ENCODE measurements at regions not wholly inside any gene's neighbourhood (a gene's known extent, or its start where the extent isn't known, plus 50 kb on each side); places are given as distances from the start of the nearest gene placed in this dataset.

DNA sequence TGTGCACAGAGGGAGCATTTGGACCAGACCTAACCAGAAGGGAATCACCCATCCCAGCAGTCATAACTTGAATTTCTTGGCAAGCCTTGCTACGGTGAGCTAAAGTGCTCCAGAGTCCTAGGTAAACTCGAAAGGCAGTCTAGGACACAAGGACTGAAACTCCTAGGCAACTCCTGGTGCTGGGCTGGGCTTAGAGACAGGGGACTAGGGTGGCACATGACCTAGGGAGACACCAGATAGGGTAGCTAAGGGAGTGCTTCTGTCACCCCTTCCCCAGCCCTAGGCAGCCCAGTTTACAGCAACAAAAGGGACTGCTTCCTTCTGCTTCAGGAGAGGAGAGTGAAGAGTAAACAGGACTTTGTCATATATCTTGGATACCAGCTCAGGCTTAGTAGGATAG lies 256.4 kb upstream of the ARHGEF26 start:
- Histone ChIP-seq H3K9me3 (replicated peaks; ENCODE audit: control insufficient read depth, insufficient read depth, low read length) (no peaks in the 10 kb centered on the region), H3K9ac (ENCODE audit: control insufficient read depth, insufficient read depth, low read length) (no peak overlapping the region), H3K4me1 (ENCODE audit: control insufficient read depth, insufficient read depth, low read length) (no peaks in the 10 kb centered on the region), H3K27me3 (replicated peaks in 1 of 2; ENCODE audit: control insufficient read depth in 2 of 2, insufficient read depth in 2 of 2, low read length in 1 of 2) (no peaks in the 10 kb centered on the region), H3K79me2 (ENCODE audit: control insufficient read depth, insufficient read depth, low read length) (no peaks in the 10 kb centered on the region), H4K20me1 (ENCODE audit: control insufficient read depth, insufficient read depth) (no peaks in the 10 kb centered on the region), H2AFZ (ENCODE audit: control insufficient read depth, low read depth, low read length) (no peak overlapping the region), H3K27ac (ENCODE audit: control insufficient read depth, insufficient read depth) (no peak overlapping the region), H3K4me2 (ENCODE audit: control insufficient read depth, insufficient read depth) (no peak overlapping the region), H3K4me3 (no peak overlapping the region), H3K36me3 (ENCODE audit: control insufficient read depth in 2 of 2, insufficient read depth in 2 of 2, low read length in 1 of 2) (no peaks in the 10 kb centered on the region)
- no peak; the same call in 2 of the 3 replicates for ATAC-seq
- SMC1A ChIA-PET (ENCODE audit: uncharacterized antibody, unreplicated experiment): interaction anchor here (1.0 kb wide), 1 partner anchor 59 kb away, joined by 3 read pairs; no protein-coding TSS in a partner anchor
- TF ChIP-seq NR2C1 (IDR thresholded peaks at IDR 0.05) (no peak), SREBF2 (IDR thresholded peaks at IDR 0.05; ENCODE audit: low read length) (no peak), SIX5 (IDR thresholded peaks at IDR 0.05; ENCODE audit: low read depth, low read length, severe bottlenecking) (no peak), RUNX3 (IDR thresholded peaks at IDR 0.05; ENCODE audit: low read length) (no peak), YY1 (IDR thresholded peaks at IDR 0.05; ENCODE audit: low read depth, low read length) (no peak), ETV6 (conservative IDR thresholded peaks at IDR 0.05 in 1 of 2, IDR thresholded peaks at IDR 0.05 in 1 of 2; ENCODE audit: borderline replicate concordance in 1 of 2, low read depth in 1 of 2) (no peak), PAX5 (IDR thresholded peaks at IDR 0.05; ENCODE audit: borderline replicate concordance, low read depth, low read length) (no peak), ZZZ3 (IDR thresholded peaks at IDR 0.05; ENCODE audit: control insufficient read depth, insufficient read length, low read depth) (no peak), ZBED1 (IDR thresholded peaks at IDR 0.05; ENCODE audit: borderline replicate concordance) (no peak), IKZF1 (conservative IDR thresholded peaks at IDR 0.05) (no peak), TAF1 (IDR thresholded peaks at IDR 0.05; ENCODE audit: borderline replicate concordance, low read depth, low read length) (no peak), BACH1 (IDR thresholded peaks at IDR 0.05; ENCODE audit: borderline replicate concordance) (no peak), HCFC1 (IDR thresholded peaks at IDR 0.05; ENCODE audit: low read length) (no peak), MYB (IDR thresholded peaks at IDR 0.05; ENCODE audit: borderline replicate concordance, low read depth, low read length) (no peak)
- TF ChIP-seq, protein P1, sequence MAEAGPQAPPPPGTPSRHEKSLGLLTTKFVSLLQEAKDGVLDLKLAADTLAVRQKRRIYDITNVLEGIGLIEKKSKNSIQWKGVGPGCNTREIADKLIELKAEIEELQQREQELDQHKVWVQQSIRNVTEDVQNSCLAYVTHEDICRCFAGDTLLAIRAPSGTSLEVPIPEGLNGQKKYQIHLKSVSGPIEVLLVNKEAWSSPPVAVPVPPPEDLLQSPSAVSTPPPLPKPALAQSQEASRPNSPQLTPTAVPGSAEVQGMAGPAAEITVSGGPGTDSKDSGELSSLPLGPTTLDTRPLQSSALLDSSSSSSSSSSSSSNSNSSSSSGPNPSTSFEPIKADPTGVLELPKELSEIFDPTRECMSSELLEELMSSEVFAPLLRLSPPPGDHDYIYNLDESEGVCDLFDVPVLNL (IDR thresholded peaks at IDR 0.05; ENCODE audit: low read depth, low read length): no peak
- TF ChIP-seq, protein P2, sequence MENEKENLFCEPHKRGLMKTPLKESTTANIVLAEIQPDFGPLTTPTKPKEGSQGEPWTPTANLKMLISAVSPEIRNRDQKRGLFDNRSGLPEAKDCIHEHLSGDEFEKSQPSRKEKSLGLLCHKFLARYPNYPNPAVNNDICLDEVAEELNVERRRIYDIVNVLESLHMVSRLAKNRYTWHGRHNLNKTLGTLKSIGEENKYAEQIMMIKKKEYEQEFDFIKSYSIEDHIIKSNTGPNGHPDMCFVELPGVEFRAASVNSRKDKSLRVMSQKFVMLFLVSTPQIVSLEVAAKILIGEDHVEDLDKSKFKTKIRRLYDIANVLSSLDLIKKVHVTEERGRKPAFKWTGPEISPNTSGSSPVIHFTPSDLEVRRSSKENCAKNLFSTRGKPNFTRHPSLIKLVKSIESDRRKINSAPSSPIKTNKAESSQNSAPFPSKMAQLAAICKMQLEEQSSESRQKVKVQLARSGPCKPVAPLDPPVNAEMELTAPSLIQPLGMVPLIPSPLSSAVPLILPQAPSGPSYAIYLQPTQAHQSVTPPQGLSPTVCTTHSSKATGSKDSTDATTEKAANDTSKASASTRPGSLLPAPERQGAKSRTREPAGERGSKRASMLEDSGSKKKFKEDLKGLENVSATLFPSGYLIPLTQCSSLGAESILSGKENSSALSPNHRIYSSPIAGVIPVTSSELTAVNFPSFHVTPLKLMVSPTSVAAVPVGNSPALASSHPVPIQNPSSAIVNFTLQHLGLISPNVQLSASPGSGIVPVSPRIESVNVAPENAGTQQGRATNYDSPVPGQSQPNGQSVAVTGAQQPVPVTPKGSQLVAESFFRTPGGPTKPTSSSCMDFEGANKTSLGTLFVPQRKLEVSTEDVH (IDR thresholded peaks at IDR 0.05; ENCODE audit: low read depth, partially characterized antibody): no peak
- TF ChIP-seq, protein P3, sequence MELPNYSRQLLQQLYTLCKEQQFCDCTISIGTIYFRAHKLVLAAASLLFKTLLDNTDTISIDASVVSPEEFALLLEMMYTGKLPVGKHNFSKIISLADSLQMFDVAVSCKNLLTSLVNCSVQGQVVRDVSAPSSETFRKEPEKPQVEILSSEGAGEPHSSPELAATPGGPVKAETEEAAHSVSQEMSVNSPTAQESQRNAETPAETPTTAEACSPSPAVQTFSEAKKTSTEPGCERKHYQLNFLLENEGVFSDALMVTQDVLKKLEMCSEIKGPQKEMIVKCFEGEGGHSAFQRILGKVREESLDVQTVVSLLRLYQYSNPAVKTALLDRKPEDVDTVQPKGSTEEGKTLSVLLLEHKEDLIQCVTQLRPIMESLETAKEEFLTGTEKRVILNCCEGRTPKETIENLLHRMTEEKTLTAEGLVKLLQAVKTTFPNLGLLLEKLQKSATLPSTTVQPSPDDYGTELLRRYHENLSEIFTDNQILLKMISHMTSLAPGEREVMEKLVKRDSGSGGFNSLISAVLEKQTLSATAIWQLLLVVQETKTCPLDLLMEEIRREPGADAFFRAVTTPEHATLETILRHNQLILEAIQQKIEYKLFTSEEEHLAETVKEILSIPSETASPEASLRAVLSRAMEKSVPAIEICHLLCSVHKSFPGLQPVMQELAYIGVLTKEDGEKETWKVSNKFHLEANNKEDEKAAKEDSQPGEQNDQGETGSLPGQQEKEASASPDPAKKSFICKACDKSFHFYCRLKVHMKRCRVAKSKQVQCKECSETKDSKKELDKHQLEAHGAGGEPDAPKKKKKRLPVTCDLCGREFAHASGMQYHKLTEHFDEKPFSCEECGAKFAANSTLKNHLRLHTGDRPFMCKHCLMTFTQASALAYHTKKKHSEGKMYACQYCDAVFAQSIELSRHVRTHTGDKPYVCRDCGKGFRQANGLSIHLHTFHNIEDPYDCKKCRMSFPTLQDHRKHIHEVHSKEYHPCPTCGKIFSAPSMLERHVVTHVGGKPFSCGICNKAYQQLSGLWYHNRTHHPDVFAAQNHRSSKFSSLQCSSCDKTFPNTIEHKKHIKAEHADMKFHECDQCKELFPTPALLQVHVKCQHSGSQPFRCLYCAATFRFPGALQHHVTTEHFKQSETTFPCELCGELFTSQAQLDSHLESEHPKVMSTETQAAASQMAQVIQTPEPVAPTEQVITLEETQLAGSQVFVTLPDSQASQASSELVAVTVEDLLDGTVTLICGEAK (IDR thresholded peaks at IDR 0.05; ENCODE audit: borderline replicate concordance): no peak
- TF ChIP-seq, protein P4, sequence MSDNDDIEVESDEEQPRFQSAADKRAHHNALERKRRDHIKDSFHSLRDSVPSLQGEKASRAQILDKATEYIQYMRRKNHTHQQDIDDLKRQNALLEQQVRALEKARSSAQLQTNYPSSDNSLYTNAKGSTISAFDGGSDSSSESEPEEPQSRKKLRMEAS (IDR thresholded peaks at IDR 0.05; ENCODE audit: low read depth, low read length): no peak
- CTCF ChIA-PET: interaction anchor here (0.9 to 1.0 kb wide), 2 partner anchors 8 to 28 kb away, joined by 3 read pairs; no protein-coding TSS in a partner anchor
- no peak for FAIRE-seq
- no peak for DNase-seq (ENCODE audit: low read depth, low spot score)
- RAD21 ChIA-PET (ENCODE audit: unreplicated experiment): no interaction called here
- BruUV-seq (replicated peaks): no TSS peak
- intact Hi-C loops (cut with micrococcal nuclease; ENCODE audit: unreplicated experiment) (no loop called here), in situ Hi-C loops (cut with MboI) (no loop called here)
- 0% methylated on average over 2 of the region's 2 CpGs for WGBS (ENCODE audit: insufficient coverage, insufficient replicate concordance, low lambda C conversion rate, missing lambda C conversion rate)
- POLR2A ChIA-PET: no interaction called here

All from GM12878 (cell line).